Activated CD4-positive, alpha-beta T cell treated with anti-CD3 and anti-CD28 coated beads for 36 hours (primary cell): ENCODE measurements at regions not wholly inside any gene's neighbourhood (a gene's known extent, or its start where the extent isn't known, plus 50 kb on each side); places are given as distances from the start of the nearest gene placed in this dataset.
"Not testable (repeated sequence)": the region's sequence is repeated elsewhere in the genome, so short reads cannot be mapped to it uniquely, and the experiment has no call there.

Experiments used
- ATAC-seq: fragments of 200-7000 bp; cut with Tn5 transposase; one replicate; pipeline ENCODE4 v1.10.0; 2021; ENCODE audit warnings: mild to moderate bottlenecking, moderate library complexity
- CTCF ChIA-PET: fragments of 350-600 bp; sonication (Branson Sonifier 250); formaldehyde crosslinking; loops from one replicate; lab custom pipeline; 2021; ENCODE audit warnings: antibody characterized with exemption; lab: Charles Lee
- POLR2A ChIA-PET: fragments of 350-600 bp; sonication (Branson Sonifier 250); formaldehyde crosslinking; loops from one replicate; lab custom pipeline; 2021; ENCODE audit warnings: antibody characterized with exemption, inconsistent platforms; lab: Charles Lee
- DNase-seq: peaks from one replicate; pipeline ENCODE4 v3.0.0-alpha.2; 2020
- H3K27ac Mint-ChIP-seq: one replicate; pipeline ENCODE4 v1.8.0; 2021; ENCODE audit warnings: mixed read lengths
- H3K27me3 Mint-ChIP-seq: one replicate; pipeline ENCODE4 v1.8.0; 2021; ENCODE audit warnings: mixed read lengths
- H3K36me3 Mint-ChIP-seq: one replicate; pipeline ENCODE4 v1.8.0; 2021; ENCODE audit warnings: low read depth, mixed read lengths
- H3K4me1 Mint-ChIP-seq: one replicate; pipeline ENCODE4 v1.8.0; 2021; ENCODE audit warnings: mixed read lengths
- H3K4me3 Mint-ChIP-seq: one replicate; pipeline ENCODE4 v1.8.0; 2021; ENCODE audit warnings: mild to moderate bottlenecking, moderate library complexity, mixed read lengths
- H3K9me3 Mint-ChIP-seq: one replicate; pipeline ENCODE4 v1.8.0; 2021; ENCODE audit warnings: low read depth, mixed read lengths
- intact Hi-C, 2 experiments: fragments of 100-400 bp; cut with DNase I in 1 of 2; cut with micrococcal nuclease in 1 of 2; formaldehyde crosslinking; loops; one replicate each; pipeline versions ENCODE4 v1.14.2 to v1.15.1; 2022 to 2024; cut with DNase I, micrococcal nuclease

GRCh38 chr18:73038336-73038735 lies 170.5 kb upstream of the NETO1 start:
- DNase-seq (no peak), ATAC-seq (no peak)
- Mint-ChIP-seq H3K36me3 (no peaks in the 10 kb centered on the region), H3K4me3 (no peak overlapping the region), H3K27me3 (no peaks in the 10 kb centered on the region), H3K4me1 (no peaks in the 10 kb centered on the region), H3K9me3 (peaks cover 6% of the 10 kb centered on the region), H3K27ac (no peak overlapping the region)
- CTCF ChIA-PET, result no interaction called here
- intact Hi-C loops, result no loop called here
- POLR2A ChIA-PET, result no interaction called here

DNA sequence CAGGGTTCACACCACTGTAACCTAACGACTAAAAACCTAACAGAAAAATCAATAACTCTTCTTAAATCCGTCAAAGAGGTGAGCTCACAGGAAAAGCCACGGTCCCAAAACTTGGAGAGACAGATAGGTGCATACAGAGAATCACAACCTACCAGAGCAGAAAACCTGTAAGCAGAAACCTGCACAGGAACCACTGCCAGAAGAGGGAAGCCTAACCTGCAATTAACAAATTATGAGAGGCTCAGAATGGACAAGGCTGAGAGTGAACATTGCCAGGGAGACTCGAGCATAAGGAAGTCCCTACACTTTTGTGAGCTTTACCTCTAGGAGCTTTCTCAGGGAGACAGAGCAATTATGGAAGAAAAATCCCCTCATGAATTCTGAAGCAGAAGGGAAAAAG lies 156.2 kb upstream of the NETO1 start:
- no peaks in the 10 kb centered on the region for H3K36me3 Mint-ChIP-seq
- intact Hi-C loops, result no loop called here
- H3K27ac Mint-ChIP-seq, result no peak overlapping the region
- DNase-seq (no peak), ATAC-seq (no peak)
- no peaks in the 10 kb centered on the region for H3K4me1 Mint-ChIP-seq
- CTCF ChIA-PET, result no interaction called here
- H3K4me3 Mint-ChIP-seq, result no peak overlapping the region
- H3K27me3 Mint-ChIP-seq, result no peaks in the 10 kb centered on the region
- H3K9me3 Mint-ChIP-seq, result peaks cover 7% of the 10 kb centered on the region
- POLR2A ChIA-PET, result no interaction called here

GRCh38 chr18:73009691-73010090 lies 141.9 kb upstream of the NETO1 start:
- no peak overlapping the region for H3K4me3 Mint-ChIP-seq
- no peaks in the 10 kb centered on the region for H3K27me3 Mint-ChIP-seq
- no peaks in the 10 kb centered on the region for H3K4me1 Mint-ChIP-seq
- H3K36me3 Mint-ChIP-seq, result no peaks in the 10 kb centered on the region
- no peak for DNase-seq
- no peak overlapping the region for H3K27ac Mint-ChIP-seq
- ATAC-seq, result no peak
- intact Hi-C loops, result no loop called here
- POLR2A ChIA-PET, result no interaction called here
- H3K9me3 Mint-ChIP-seq, result peaks cover 3% of the 10 kb centered on the region
- CTCF ChIA-PET, result no interaction called here

- no peak for DNase-seq
- no peak overlapping the region for H3K27ac Mint-ChIP-seq
- intact Hi-C loops, result no loop called here
Measured at GRCh38 chr18:73007915-73008308, 140.1 kb upstream of the NETO1 start.

DNA sequence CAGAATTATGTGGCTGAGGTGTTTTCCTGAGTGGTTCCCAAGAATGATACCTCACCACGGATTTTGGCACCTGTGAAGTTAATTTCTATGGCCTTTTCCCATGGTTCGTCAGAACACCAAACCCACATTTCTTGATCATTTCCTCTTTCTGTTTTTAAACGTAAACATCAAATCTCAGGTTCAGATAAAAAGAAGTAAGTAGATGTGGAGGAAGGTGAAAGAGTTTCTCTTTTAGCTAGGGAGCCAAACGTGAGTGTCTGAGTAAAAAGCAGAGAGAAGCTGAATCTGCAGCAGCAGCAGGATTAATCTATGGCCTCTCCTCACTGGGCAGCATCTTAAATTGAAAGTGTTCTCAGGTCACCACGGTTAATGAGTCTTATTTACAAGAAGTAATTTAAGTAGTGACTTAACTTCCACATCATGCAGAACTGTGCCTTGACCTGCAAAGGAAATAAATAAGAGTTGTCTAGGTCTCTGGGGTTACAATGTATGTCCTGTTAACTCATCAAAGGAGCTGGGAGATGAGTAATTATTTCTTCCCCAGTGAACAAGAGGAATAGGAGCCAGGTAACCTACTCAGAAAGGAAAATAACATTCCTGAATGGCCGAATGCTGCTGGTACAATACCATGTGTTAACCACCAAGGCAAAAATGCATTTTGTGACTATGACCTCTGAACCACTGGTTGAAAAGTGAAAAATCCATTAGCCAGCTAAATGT lies 139.6 kb upstream of the NETO1 start:
- peaks cover 3% of the 10 kb centered on the region for H3K9me3 Mint-ChIP-seq
- H3K36me3 Mint-ChIP-seq, result no peaks in the 10 kb centered on the region
- DNase-seq (no peak), ATAC-seq (no peak)
- H3K27ac Mint-ChIP-seq, result no peak overlapping the region
- no peaks in the 10 kb centered on the region for H3K4me1 Mint-ChIP-seq
- POLR2A ChIA-PET, result no interaction called here
- no peaks in the 10 kb centered on the region for H3K27me3 Mint-ChIP-seq
- intact Hi-C loops, result no loop called here
- no peak overlapping the region for H3K4me3 Mint-ChIP-seq
- CTCF ChIA-PET, result interaction anchor here (1.5 kb wide), 1 partner anchor 16 kb away, joined by 3 read pairs; no protein-coding TSS in a partner anchor

More at GRCh38 chr18:73007915-73008308, 140.1 kb upstream of the NETO1 start:
- CTCF ChIA-PET, result interaction anchor here (1.5 kb wide), 1 partner anchor 16 kb away, joined by 3 read pairs; no protein-coding TSS in a partner anchor
- POLR2A ChIA-PET, result no interaction called here
- Mint-ChIP-seq H3K9me3 (peaks cover 3% of the 10 kb centered on the region), H3K36me3 (no peaks in the 10 kb centered on the region), H3K4me3 (no peak overlapping the region), H3K4me1 (no peaks in the 10 kb centered on the region), H3K27me3 (no peaks in the 10 kb centered on the region)
- no peak for ATAC-seq

GRCh38 chr18:73006331-73006730 lies 138.5 kb upstream of the NETO1 start:
- H3K4me1 Mint-ChIP-seq, result no peaks in the 10 kb centered on the region
- no peak overlapping the region for H3K27ac Mint-ChIP-seq
- ChIA-PET CTCF (no interaction called here), POLR2A (no interaction called here)
- intact Hi-C loops, result no loop called here
- H3K9me3 Mint-ChIP-seq, result peaks cover 3% of the 10 kb centered on the region
- no peaks in the 10 kb centered on the region for H3K36me3 Mint-ChIP-seq
- H3K27me3 Mint-ChIP-seq, result no peaks in the 10 kb centered on the region
- ATAC-seq (no peak), DNase-seq (no peak)
- H3K4me3 Mint-ChIP-seq, result no peak overlapping the region

DNA sequence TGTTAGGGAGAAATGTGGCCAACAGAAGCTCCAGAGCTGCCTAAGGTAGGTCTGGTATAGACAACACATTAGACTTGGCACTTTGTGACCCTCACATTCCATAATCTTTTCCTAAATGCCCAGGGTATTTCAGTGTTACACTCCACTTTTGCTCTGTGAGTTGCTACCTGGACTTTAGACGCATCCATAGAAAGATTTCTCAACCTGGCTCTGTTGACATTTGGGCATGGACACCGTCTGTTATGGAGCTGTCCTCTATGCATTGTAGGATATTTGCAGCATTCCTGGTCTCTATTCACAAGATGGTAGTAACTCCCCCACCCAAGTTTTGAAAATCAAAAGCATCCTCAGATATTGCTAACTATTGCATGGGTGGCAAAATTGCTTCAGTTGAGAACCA lies 136.5 kb upstream of the NETO1 start:
- CTCF ChIA-PET, result no interaction called here
- no peaks in the 10 kb centered on the region for H3K9me3 Mint-ChIP-seq
- H3K27ac Mint-ChIP-seq, result no peak overlapping the region
- no peak for DNase-seq
- H3K36me3 Mint-ChIP-seq, result no peaks in the 10 kb centered on the region
- no peak overlapping the region for H3K4me3 Mint-ChIP-seq
- H3K4me1 Mint-ChIP-seq, result no peaks in the 10 kb centered on the region
- POLR2A ChIA-PET, result no interaction called here
- intact Hi-C loops, result no loop called here
- ATAC-seq, result no peak
- H3K27me3 Mint-ChIP-seq, result no peaks in the 10 kb centered on the region

GRCh38 chr18:72999971-73000607 lies 132.3 kb upstream of the NETO1 start:
- Mint-ChIP-seq H3K36me3 (no peaks in the 10 kb centered on the region), H3K4me1 (no peaks in the 10 kb centered on the region), H3K27me3 (no peaks in the 10 kb centered on the region), H3K27ac (no peak overlapping the region), H3K4me3 (no peak overlapping the region), H3K9me3 (peaks cover 2% of the 10 kb centered on the region)
- DNase-seq, result no peak
- POLR2A ChIA-PET, result no interaction called here
- CTCF ChIA-PET, result no interaction called here
- ATAC-seq, result no peak
- intact Hi-C loops, result no loop called here

DNA sequence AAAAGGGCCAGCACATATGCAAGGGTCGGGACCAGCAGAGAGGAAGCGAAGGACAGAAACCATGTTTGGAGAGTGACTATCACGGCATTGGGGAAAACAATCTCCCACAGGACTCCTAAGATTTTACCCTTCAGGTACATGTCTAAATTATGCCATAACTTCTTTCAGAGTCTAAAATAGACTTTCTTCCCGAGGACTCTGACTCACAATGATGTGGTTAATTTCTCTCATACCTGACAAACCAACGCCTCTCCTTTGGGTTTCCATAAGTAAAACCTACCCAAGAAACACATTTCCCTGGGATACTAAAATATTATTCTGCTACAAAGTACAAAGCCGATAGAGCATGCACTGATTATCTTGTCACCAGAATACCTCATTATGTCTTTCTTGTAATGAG lies 127.8 kb upstream of the NETO1 start:
- CTCF ChIA-PET, result no interaction called here

DNA sequence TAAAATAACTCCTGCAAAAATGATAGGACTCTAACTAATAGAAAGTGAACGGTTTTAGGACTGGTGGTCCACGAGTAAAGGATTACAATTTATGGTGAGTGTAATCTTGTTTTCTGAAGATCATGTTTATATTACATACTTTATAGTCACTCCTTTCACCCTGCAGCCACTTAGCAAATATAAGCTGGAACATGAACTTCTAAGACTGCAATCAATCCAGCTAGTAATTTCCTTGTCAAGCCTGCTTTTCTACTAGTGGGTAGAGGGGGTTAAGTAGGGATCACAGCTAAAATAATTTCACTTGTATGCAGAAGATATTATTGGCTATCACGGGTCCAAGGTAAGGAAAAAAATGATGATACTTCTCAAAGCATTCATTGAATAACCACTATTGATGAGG lies 125.5 kb upstream of the NETO1 start:
- DNase-seq (no peak), ATAC-seq (no peak)
- Mint-ChIP-seq H3K4me3 (no peak overlapping the region), H3K36me3 (no peaks in the 10 kb centered on the region), H3K9me3 (peaks cover 2% of the 10 kb centered on the region), H3K27ac (no peak overlapping the region), H3K4me1 (no peaks in the 10 kb centered on the region), H3K27me3 (no peaks in the 10 kb centered on the region)
- ChIA-PET POLR2A (no interaction called here), CTCF (no interaction called here)
- intact Hi-C loops, result no loop called here

More for the DNA sequence above, 127.8 kb upstream of the NETO1 start:
- no peaks in the 10 kb centered on the region for H3K4me1 Mint-ChIP-seq
- no peaks in the 10 kb centered on the region for H3K27me3 Mint-ChIP-seq
- no peak overlapping the region for H3K4me3 Mint-ChIP-seq
- DNase-seq, result no peak
- no peaks in the 10 kb centered on the region for H3K36me3 Mint-ChIP-seq
- ATAC-seq, result no peak
- POLR2A ChIA-PET, result no interaction called here
- H3K9me3 Mint-ChIP-seq, result peaks cover 2% of the 10 kb centered on the region
- H3K27ac Mint-ChIP-seq, result no peak overlapping the region
- intact Hi-C loops, result no loop called here

DNA sequence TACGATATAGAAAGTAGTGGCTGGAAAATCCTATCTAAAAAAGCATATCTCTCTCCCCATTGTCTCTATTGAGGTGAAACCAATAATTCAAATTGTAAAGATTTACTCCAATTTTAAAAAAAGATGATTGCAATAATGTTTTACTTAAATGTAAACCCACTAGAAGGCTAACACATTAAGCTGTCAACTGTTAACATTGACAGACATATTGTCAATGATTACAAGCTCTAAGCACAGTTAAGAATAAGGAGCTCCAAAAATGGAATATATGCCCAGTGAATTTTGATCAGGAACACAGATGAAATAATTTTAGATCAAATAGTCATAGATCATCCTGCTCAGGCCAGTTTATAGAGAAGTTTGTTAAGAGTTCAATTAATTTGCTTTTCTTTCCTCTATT lies 123.6 kb upstream of the NETO1 start:
- no peak overlapping the region for H3K27ac Mint-ChIP-seq
- no peak for ATAC-seq
- CTCF ChIA-PET, result interaction anchor here (0.7 to 1.4 kb wide), 2 partner anchors 17 to 185 kb away, joined by 3 read pairs; no protein-coding TSS in a partner anchor

GRCh38 chr18:72987570-72987969 lies 119.8 kb upstream of the NETO1 start:
- intact Hi-C loops, H3K27ac Mint-ChIP-seq: not testable (repeated sequence)

More for the DNA sequence above, 123.6 kb upstream of the NETO1 start:
- peaks cover 4% of the 10 kb centered on the region for H3K9me3 Mint-ChIP-seq
- intact Hi-C loops, result no loop called here
- POLR2A ChIA-PET, result no interaction called here
- no peak overlapping the region for H3K4me3 Mint-ChIP-seq
- no peak for DNase-seq
- H3K4me1 Mint-ChIP-seq, result no peaks in the 10 kb centered on the region
- H3K36me3 Mint-ChIP-seq, result no peaks in the 10 kb centered on the region
- no peaks in the 10 kb centered on the region for H3K27me3 Mint-ChIP-seq

More at GRCh38 chr18:72987570-72987969, 119.8 kb upstream of the NETO1 start:
- ATAC-seq, POLR2A ChIA-PET, H3K9me3 Mint-ChIP-seq, DNase-seq, H3K36me3 Mint-ChIP-seq, H3K4me3 Mint-ChIP-seq, CTCF ChIA-PET, H3K27me3 Mint-ChIP-seq, H3K4me1 Mint-ChIP-seq: not testable (repeated sequence)
